GM23338 (cell line): ENCODE measurements at regions not wholly inside any gene's neighbourhood (a gene's known extent, or its start where the extent isn't known, plus 50 kb on each side); places are given as distances from the start of the nearest gene placed in this dataset.

ENCODE experiments used
- CREB1 ChIP-seq: fragments of 250-450 bp; sonication (Bioruptor Pico); IDR thresholded peaks from 2 replicates; pipeline ENCODE4 v1.5.0; 2020; ENCODE audit warnings: low read depth, mild to moderate bottlenecking, moderate library complexity
- CTCF ChIP-seq, 2 experiments: fragments of 200-600 bp in 1 of 2; sonication (generic) in 1 of 2; conservative IDR thresholded peaks; 2 replicates each; pipeline versions ENCODE4 v1.5.1 to v1.6.1; 2016 to 2017; ENCODE audit warnings: antibody characterized with exemption in 2 of 2, low read depth in 2 of 2, mild to moderate bottlenecking in 2 of 2, moderate library complexity in 1 of 2
- EZH2 ChIP-seq: fragments of 200-600 bp; sonication (generic); IDR thresholded peaks from one replicate; pipeline ENCODE4 v1.8.0; 2017; ENCODE audit warnings: antibody characterized with exemption, mild to moderate bottlenecking, low read depth; ENCODE audit not compliant: unreplicated experiment
- EZH2phosphoT487 ChIP-seq: fragments of 200-600 bp; sonication (generic); IDR thresholded peaks from one replicate; pipeline ENCODE4 v1.8.1; 2018; ENCODE audit warnings: antibody characterized with exemption; ENCODE audit not compliant: unreplicated experiment
- JUNB ChIP-seq: IDR thresholded peaks from one replicate; pipeline ENCODE4 v1.6.1; 2016; ENCODE audit warnings: antibody characterized with exemption; ENCODE audit not compliant: unreplicated experiment
- NANOG ChIP-seq: IDR thresholded peaks from 2 replicates; pipeline ENCODE4 v1.6.1; 2016; ENCODE audit warnings: antibody characterized with exemption, borderline replicate concordance
- POLR2AphosphoS5 ChIP-seq: IDR thresholded peaks from 2 replicates; pipeline ENCODE4 v1.6.1; 2016; ENCODE audit warnings: antibody characterized with exemption, low read depth
- ZNF114 ChIP-seq: fragments of 250-450 bp; sonication (Bioruptor Pico); IDR thresholded peaks from 2 replicates; pipeline ENCODE4 v1.5.0; 2020; ENCODE audit warnings: mild to moderate bottlenecking, moderate library complexity
- ZNF331 ChIP-seq: fragments of 250-450 bp; sonication (Bioruptor Pico); IDR thresholded peaks from 2 replicates; pipeline ENCODE4 v1.5.0; 2020; ENCODE audit warnings: low read depth, mild to moderate bottlenecking, moderate library complexity
- TF ChIP-seq, protein P1 (sequence below): IDR thresholded peaks from one replicate; pipeline ENCODE4 v1.6.1; 2018; ENCODE audit warnings: antibody characterized with exemption; ENCODE audit not compliant: unreplicated experiment
- TF ChIP-seq, protein P2 (sequence below): fragments of 250-450 bp; sonication (Bioruptor Pico); IDR thresholded peaks from 2 replicates; pipeline ENCODE4 v1.5.0; 2020; ENCODE audit warnings: mild to moderate bottlenecking, moderate library complexity

DNA sequence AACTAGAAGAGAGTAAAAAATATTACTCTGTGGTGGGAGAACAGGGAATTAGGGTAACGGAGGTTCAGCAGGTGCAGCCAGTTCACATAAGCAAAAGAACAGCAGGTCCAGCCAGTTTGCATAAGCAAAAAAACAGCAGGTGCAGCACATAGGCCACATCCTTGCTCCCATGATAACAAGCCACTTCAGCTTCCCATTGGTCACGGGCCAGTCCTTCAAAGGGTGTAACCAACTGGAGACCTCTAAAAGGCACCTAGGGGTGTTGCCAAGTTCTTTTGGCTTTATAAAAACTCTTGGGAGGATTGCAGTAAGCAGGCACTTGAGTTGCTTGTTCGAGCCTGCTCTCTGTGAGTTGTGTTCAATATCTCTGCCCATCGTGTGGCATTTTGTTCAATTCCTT is 488.1 kb downstream of the XYLT1 start:
- TF ChIP-seq EZH2 (no peak), CTCF (conservative IDR thresholded peaks at IDR 0.05; ENCODE audit: low read depth in 2 of 2) (no peak), POLR2AphosphoS5 (no peak), JUNB (no peak), EZH2phosphoT487 (no peak), CREB1 (no peak), ZNF331 (no peak), ZNF114 (CRISPR knock-in tag) (no peak), NANOG (no peak)
- TF ChIP-seq, protein P1, sequence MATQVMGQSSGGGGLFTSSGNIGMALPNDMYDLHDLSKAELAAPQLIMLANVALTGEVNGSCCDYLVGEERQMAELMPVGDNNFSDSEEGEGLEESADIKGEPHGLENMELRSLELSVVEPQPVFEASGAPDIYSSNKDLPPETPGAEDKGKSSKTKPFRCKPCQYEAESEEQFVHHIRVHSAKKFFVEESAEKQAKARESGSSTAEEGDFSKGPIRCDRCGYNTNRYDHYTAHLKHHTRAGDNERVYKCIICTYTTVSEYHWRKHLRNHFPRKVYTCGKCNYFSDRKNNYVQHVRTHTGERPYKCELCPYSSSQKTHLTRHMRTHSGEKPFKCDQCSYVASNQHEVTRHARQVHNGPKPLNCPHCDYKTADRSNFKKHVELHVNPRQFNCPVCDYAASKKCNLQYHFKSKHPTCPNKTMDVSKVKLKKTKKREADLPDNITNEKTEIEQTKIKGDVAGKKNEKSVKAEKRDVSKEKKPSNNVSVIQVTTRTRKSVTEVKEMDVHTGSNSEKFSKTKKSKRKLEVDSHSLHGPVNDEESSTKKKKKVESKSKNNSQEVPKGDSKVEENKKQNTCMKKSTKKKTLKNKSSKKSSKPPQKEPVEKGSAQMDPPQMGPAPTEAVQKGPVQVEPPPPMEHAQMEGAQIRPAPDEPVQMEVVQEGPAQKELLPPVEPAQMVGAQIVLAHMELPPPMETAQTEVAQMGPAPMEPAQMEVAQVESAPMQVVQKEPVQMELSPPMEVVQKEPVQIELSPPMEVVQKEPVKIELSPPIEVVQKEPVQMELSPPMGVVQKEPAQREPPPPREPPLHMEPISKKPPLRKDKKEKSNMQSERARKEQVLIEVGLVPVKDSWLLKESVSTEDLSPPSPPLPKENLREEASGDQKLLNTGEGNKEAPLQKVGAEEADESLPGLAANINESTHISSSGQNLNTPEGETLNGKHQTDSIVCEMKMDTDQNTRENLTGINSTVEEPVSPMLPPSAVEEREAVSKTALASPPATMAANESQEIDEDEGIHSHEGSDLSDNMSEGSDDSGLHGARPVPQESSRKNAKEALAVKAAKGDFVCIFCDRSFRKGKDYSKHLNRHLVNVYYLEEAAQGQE: no peak
- TF ChIP-seq, protein P2, sequence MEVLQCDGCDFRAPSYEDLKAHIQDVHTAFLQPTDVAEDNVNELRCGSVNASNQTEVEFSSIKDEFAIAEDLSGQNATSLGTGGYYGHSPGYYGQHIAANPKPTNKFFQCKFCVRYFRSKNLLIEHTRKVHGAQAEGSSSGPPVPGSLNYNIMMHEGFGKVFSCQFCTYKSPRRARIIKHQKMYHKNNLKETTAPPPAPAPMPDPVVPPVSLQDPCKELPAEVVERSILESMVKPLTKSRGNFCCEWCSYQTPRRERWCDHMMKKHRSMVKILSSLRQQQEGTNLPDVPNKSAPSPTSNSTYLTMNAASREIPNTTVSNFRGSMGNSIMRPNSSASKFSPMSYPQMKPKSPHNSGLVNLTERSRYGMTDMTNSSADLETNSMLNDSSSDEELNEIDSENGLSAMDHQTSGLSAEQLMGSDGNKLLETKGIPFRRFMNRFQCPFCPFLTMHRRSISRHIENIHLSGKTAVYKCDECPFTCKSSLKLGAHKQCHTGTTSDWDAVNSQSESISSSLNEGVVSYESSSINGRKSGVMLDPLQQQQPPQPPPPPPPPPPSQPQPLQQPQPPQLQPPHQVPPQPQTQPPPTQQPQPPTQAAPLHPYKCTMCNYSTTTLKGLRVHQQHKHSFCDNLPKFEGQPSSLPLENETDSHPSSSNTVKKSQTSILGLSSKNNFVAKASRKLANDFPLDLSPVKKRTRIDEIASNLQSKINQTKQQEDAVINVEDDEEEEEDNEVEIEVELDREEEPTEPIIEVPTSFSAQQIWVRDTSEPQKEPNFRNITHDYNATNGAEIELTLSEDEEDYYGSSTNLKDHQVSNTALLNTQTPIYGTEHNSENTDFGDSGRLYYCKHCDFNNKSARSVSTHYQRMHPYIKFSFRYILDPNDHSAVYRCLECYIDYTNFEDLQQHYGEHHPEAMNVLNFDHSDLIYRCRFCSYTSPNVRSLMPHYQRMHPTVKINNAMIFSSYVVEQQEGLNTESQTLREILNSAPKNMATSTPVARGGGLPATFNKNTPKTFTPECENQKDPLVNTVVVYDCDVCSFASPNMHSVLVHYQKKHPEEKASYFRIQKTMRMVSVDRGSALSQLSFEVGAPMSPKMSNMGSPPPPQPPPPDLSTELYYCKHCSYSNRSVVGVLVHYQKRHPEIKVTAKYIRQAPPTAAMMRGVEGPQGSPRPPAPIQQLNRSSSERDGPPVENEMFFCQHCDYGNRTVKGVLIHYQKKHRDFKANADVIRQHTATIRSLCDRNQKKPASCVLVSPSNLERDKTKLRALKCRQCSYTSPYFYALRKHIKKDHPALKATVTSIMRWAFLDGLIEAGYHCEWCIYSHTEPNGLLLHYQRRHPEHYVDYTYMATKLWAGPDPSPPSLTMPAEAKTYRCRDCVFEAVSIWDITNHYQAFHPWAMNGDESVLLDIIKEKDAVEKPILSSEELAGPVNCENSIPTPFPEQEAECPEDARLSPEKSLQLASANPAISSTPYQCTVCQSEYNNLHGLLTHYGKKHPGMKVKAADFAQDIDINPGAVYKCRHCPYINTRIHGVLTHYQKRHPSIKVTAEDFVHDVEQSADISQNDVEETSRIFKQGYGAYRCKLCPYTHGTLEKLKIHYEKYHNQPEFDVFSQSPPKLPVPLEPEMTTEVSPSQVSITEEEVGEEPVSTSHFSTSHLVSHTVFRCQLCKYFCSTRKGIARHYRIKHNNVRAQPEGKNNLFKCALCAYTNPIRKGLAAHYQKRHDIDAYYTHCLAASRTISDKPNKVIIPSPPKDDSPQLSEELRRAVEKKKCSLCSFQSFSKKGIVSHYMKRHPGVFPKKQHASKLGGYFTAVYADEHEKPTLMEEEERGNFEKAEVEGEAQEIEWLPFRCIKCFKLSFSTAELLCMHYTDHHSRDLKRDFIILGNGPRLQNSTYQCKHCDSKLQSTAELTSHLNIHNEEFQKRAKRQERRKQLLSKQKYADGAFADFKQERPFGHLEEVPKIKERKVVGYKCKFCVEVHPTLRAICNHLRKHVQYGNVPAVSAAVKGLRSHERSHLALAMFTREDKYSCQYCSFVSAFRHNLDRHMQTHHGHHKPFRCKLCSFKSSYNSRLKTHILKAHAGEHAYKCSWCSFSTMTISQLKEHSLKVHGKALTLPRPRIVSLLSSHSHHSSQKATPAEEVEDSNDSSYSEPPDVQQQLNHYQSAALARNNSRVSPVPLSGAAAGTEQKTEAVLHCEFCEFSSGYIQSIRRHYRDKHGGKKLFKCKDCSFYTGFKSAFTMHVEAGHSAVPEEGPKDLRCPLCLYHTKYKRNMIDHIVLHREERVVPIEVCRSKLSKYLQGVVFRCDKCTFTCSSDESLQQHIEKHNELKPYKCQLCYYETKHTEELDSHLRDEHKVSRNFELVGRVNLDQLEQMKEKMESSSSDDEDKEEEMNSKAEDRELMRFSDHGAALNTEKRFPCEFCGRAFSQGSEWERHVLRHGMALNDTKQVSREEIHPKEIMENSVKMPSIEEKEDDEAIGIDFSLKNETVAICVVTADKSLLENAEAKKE (CRISPR knock-in tag): no peak
